Activated T-cell treated with anti-CD3 and anti-CD28 coated beads, Interleukin-2, amount 50 U/mL, for 4 hours (primary cell): ENCODE measurements at regions not wholly inside any gene's neighbourhood (a gene's known extent, or its start where the extent isn't known, plus 50 kb on each side); places are given as distances from the start of the nearest gene placed in this dataset.
"Not testable (repeated sequence)": the region's sequence is repeated elsewhere in the genome, so short reads cannot be mapped to it uniquely, and the experiment has no call there.

Experiments
- ATAC-seq, 2 donors: fragments of 200-7000 bp; cut with Tn5 transposase; one replicate each; pipeline ENCODE4 v1.10.0; 2021
- DNase-seq: peaks from one replicate; pipeline ENCODE4 v3.0.0-alpha.2; 2020
- H3K27me3 Mint-ChIP-seq: one replicate; pipeline ENCODE4 v1.8.0; 2021; ENCODE audit warnings: low read depth, mixed read lengths
- H3K36me3 Mint-ChIP-seq: one replicate; pipeline ENCODE4 v1.8.0; 2022; ENCODE audit warnings: mixed read lengths; ENCODE audit not compliant: insufficient read depth
- H3K4me1 Mint-ChIP-seq: one replicate; pipeline ENCODE4 v1.8.0; 2021; ENCODE audit warnings: low read depth, mixed read lengths
- H3K4me3 Mint-ChIP-seq: one replicate; pipeline ENCODE4 v1.8.0; 2021; ENCODE audit warnings: mild to moderate bottlenecking, moderate library complexity, mixed read lengths
- H3K9me3 Mint-ChIP-seq: one replicate; pipeline ENCODE4 v1.8.0; 2021; ENCODE audit warnings: mixed read lengths

DNA sequence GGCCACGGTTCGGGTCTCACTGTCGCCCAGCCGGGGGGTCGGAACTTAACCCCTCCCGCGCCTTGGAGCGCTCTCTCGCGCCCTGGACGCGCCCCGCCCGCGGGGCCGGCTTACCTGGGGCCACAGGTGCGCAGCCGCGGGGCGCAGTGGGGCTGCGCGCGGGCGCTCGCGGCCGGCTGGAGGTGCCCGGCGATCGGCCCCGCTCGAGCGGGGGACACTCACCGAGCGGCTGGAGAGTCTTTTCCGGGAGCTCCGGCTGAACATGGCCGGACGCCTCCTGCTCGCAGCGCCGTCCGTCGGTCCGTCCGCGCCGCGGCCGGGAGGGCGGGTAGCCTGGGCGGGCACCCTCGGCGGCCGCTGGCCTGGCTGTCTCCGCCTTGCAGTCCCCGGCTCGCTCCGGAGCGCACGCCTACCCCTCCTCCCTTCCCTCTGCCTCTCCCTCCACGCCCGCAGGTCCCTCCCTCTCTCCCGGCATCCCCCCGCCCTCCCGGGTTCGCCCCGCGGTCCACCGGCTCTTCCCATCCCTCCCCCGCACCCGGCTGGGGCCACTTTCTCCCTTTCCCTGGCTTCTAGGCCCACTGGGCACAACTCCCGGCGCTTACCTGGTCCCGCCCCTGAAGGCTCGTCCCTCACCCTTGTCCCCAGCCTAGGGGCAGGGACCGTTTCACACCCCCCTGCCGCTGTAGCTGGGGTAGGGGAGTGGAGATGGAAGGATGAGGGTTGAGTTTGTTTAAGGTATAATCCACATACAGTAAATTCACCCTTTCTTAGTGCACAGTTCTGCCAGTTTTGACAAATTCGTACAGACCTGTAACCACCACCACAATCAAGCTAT is 220.1 kb upstream of the PRICKLE2 start:
- Mint-ChIP-seq H3K4me1 (no peaks in the 10 kb centered on the region), H3K9me3 (no peaks in the 10 kb centered on the region), H3K4me3 (no peak overlapping the region), H3K27me3 (peaks cover 40% of the 10 kb centered on the region), H3K36me3 (no peaks in the 10 kb centered on the region)
- ATAC-seq (no peak), DNase-seq (no peak)

GRCh38 chr3:64444490-64445108 is 219.3 kb upstream of the PRICKLE2 start:
- no peak overlapping the region for H3K4me3 Mint-ChIP-seq
- no peak for ATAC-seq
- H3K27me3 Mint-ChIP-seq = peaks cover 40% of the 10 kb centered on the region
- DNase-seq = no peak
- no peaks in the 10 kb centered on the region for H3K4me1 Mint-ChIP-seq
- H3K36me3 Mint-ChIP-seq = no peaks in the 10 kb centered on the region
- no peaks in the 10 kb centered on the region for H3K9me3 Mint-ChIP-seq

DNA sequence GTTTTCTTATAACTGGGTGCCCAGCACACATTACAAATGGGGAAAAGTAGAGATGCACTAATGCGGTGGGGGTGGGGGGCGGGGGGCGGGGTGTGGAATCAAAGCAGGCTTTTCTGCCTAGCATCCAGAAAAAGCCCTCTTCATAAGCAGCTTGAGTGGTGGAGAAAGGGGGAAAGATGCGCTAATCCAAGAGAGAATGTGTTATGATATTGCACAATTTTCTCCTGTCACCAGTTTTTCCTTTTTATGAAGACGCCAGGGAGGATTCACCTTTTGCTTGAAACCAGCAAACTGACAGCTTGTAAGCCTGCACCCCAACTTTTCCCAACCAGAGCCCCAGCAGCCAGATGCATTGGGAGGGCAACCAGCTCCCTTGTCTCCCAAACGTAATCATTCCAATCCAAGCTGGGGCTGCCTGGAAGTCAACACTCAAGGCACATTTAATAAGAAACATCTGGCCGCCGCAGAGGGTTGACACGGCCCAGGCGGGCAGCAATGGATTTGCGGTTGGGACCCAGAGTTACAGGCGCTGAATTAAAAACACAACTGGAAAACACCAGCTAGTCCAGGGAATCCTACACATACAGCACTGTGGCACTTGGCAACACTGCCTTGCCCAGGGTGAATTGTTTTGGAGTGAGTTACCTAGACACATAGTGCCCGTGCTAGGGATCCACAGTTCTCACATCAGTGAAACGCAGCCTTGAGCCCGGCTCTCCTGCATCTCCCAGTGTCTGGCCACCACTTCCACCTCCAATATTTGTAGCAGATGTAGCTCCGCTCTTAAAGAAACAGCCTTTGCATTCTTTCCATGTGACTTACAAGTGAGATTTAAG is 218.5 kb upstream of the PRICKLE2 start:
- H3K36me3 Mint-ChIP-seq = no peaks in the 10 kb centered on the region
- no peaks in the 10 kb centered on the region for H3K4me1 Mint-ChIP-seq
- peaks cover 41% of the 10 kb centered on the region for H3K27me3 Mint-ChIP-seq
- H3K4me3 Mint-ChIP-seq = no peak overlapping the region
- H3K9me3 Mint-ChIP-seq = no peaks in the 10 kb centered on the region
- no peak for ATAC-seq
- no peak for DNase-seq

- peaks cover 2% of the 10 kb centered on the region for H3K9me3 Mint-ChIP-seq
- no peak overlapping the region for H3K4me3 Mint-ChIP-seq
- no peaks in the 10 kb centered on the region for H3K36me3 Mint-ChIP-seq
- H3K4me1 Mint-ChIP-seq = no peaks in the 10 kb centered on the region
- DNase-seq = no peak
- ATAC-seq = no peak
- peaks cover 43% of the 10 kb centered on the region for H3K27me3 Mint-ChIP-seq
Measured at GRCh38 chr3:64441861-64442260, 216.6 kb upstream of the PRICKLE2 start.

GRCh38 chr3:64440498-64440897 is 215.2 kb upstream of the PRICKLE2 start:
- Mint-ChIP-seq H3K4me3 (no peak overlapping the region), H3K36me3 (no peaks in the 10 kb centered on the region), H3K9me3 (peaks cover 9% of the 10 kb centered on the region), H3K27me3 (peaks cover 35% of the 10 kb centered on the region), H3K4me1 (no peaks in the 10 kb centered on the region)
- DNase-seq = no peak
- ATAC-seq = no peak

- Mint-ChIP-seq H3K9me3 (peaks cover 14% of the 10 kb centered on the region), H3K36me3 (no peaks in the 10 kb centered on the region), H3K4me3 (no peak overlapping the region), H3K4me1 (no peaks in the 10 kb centered on the region), H3K27me3 (peaks cover 25% of the 10 kb centered on the region)
- ATAC-seq (no peak), DNase-seq (no peak)
Measured at GRCh38 chr3:64438812-64439211, 213.5 kb upstream of the PRICKLE2 start.

DNA sequence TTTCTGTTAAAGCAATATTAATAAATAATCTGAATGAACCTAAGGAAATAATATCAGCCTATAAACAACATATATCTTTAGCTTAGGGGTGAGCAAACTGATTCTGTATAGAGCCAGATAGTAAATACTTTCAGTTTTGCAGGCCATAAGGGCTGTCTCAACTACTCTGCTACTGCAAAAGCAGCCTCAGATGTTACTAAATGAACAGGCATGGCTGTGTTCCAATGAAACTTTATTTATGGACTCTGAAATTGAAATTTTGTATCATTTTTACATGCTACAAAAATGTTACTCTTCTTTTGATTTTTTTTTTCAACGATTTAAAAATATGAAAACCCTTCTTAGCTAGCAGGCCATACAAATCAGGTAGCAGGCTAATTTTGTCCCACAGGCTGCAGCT is 212.8 kb upstream of the PRICKLE2 start:
- H3K9me3 Mint-ChIP-seq = peaks cover 14% of the 10 kb centered on the region
- no peak for DNase-seq
- H3K4me1 Mint-ChIP-seq = no peaks in the 10 kb centered on the region
- no peak overlapping the region for H3K4me3 Mint-ChIP-seq
- ATAC-seq = no peak
- peaks cover 22% of the 10 kb centered on the region for H3K27me3 Mint-ChIP-seq
- H3K36me3 Mint-ChIP-seq = no peaks in the 10 kb centered on the region

GRCh38 chr3:64437131-64437530 is 211.9 kb upstream of the PRICKLE2 start:
- H3K4me1 Mint-ChIP-seq = no peaks in the 10 kb centered on the region
- no peak for DNase-seq
- peaks cover 14% of the 10 kb centered on the region for H3K9me3 Mint-ChIP-seq
- ATAC-seq = no peak
- H3K36me3 Mint-ChIP-seq = no peaks in the 10 kb centered on the region
- H3K27me3 Mint-ChIP-seq = peaks cover 18% of the 10 kb centered on the region
- H3K4me3 Mint-ChIP-seq = no peak overlapping the region

DNA sequence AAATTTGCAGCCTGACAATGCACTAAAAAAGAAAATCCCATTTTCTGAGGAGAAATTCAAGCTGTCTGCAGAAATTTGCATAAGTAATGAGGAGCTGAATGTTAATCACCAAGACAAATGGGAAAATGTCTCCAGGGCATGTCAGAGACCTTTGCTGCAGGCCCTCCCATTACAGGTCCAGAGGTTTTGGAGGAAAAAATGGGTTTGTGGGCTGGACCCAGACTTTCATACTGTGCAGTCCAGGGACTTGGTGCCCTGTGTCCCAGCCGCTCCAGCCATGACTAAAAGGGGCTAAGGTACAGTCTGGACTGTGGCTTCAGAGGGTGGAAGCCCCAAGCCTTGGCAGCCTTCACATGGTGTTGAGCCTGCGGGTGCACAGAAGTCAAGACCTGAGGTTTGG is 209.8 kb upstream of the PRICKLE2 start:
- not testable (repeated sequence) for ATAC-seq, H3K4me3 Mint-ChIP-seq, DNase-seq, H3K4me1 Mint-ChIP-seq, H3K36me3 Mint-ChIP-seq
- H3K9me3 Mint-ChIP-seq = peaks cover 14% of the 10 kb centered on the region
- peaks cover 12% of the 10 kb centered on the region for H3K27me3 Mint-ChIP-seq

DNA sequence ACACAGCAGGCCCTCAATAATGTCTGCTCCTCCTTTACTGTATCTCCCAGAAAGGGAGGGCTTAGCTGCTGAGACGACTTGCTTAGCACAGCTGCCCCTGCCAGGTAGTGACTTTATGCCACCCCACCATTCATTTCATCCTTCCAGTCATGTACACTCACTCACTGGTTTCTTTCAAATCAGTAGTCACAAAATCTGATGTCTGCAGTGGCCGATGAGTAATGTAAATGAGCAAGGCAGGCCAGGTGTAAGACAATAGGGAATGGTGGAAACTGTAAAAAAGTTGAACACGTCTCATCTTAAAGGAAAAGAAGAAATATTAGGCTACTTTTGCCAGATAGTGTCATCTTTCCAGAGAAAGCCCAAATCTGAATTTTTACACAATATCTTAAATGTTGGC is 207.6 kb upstream of the PRICKLE2 start:
- DNase-seq (no peak), ATAC-seq (no peak)
- Mint-ChIP-seq H3K4me1 (no peaks in the 10 kb centered on the region), H3K36me3 (no peaks in the 10 kb centered on the region), H3K27me3 (peaks cover 12% of the 10 kb centered on the region), H3K4me3 (no peak overlapping the region), H3K9me3 (peaks cover 14% of the 10 kb centered on the region)

- DNase-seq = no peak
- Mint-ChIP-seq H3K4me1 (no peaks in the 10 kb centered on the region), H3K9me3 (peaks cover 10% of the 10 kb centered on the region)
Measured at GRCh38 chr3:64431526-64432091, 206.3 kb upstream of the PRICKLE2 start.

GRCh38 chr3:64427671-64428070 is 202.4 kb upstream of the PRICKLE2 start:
- no peak overlapping the region for H3K4me3 Mint-ChIP-seq
- no peaks in the 10 kb centered on the region for H3K36me3 Mint-ChIP-seq
- no peak for DNase-seq
- H3K27me3 Mint-ChIP-seq = peaks cover 6% of the 10 kb centered on the region
- H3K4me1 Mint-ChIP-seq = no peaks in the 10 kb centered on the region
- ATAC-seq = no peak
- H3K9me3 Mint-ChIP-seq = no peaks in the 10 kb centered on the region

More at GRCh38 chr3:64431526-64432091, 206.3 kb upstream of the PRICKLE2 start:
- ATAC-seq = no peak
- no peaks in the 10 kb centered on the region for H3K36me3 Mint-ChIP-seq
- H3K4me3 Mint-ChIP-seq = no peak overlapping the region
- H3K27me3 Mint-ChIP-seq = peaks cover 6% of the 10 kb centered on the region

DNA sequence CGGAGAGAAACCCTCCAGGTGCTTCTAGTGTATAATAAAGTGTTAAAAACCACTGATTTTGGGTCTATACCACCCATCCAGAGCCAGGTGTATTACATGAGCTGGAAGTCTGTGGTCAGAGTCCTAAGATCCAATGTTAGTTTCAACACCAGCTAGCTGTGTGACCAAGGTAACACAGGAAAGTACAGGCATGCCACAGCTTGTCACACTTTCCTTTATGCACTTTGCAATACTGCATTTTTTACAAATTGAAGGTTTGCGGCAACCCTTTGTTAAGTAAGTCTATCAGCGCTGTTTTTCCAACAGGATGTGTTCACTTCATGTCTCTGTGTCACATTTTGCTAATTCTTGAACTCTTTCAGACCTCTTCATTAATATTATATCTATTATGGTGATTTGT is 201.3 kb upstream of the PRICKLE2 start:
- Mint-ChIP-seq H3K27me3 (peaks cover 6% of the 10 kb centered on the region), H3K4me1 (no peaks in the 10 kb centered on the region), H3K36me3 (no peaks in the 10 kb centered on the region), H3K9me3 (no peaks in the 10 kb centered on the region), H3K4me3 (no peak overlapping the region)
- ATAC-seq = no peak
- no peak for DNase-seq

DNA sequence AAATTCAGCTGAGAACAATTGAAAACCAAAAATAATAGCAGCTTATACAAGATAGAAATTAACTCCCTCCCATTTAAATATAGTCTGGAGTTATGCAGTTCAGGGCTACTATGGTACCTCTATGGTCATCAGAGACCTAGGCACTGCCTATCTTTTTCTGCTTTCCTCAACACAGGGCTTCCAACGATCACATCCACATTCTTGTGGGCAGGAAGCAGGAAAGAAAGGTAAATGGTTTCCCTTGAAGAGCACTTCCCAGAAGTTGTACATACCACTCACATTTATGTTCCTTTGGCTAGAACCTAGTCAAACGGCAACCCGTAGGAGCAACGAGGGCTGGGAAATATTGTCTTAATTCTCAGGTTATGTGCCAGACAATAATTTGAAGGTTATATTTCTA is 197.7 kb upstream of the PRICKLE2 start:
- Mint-ChIP-seq H3K9me3 (no peaks in the 10 kb centered on the region), H3K4me3 (no peak overlapping the region), H3K36me3 (no peaks in the 10 kb centered on the region), H3K4me1 (no peaks in the 10 kb centered on the region), H3K27me3 (peaks cover 3% of the 10 kb centered on the region)
- no peak for ATAC-seq
- no peak for DNase-seq
